ENCODE measurements at regions not wholly inside any gene's neighbourhood (a gene's known extent, or its start where the extent isn't known, plus 50 kb on each side); places are given as distances from the start of the nearest gene placed in this dataset.

GRCh38 chr2:192307530-192307929, 112.8 kb upstream of the TMEFF2 start:
- DNase-seq: no peak
- Histone ChIP-seq H3K27ac (no peak overlapping the region), H3K4me3 (no peak overlapping the region), H3K27me3 (no peaks in the 10 kb centered on the region), H3K4me1 (no peaks in the 10 kb centered on the region), H3K36me3 (no peaks in the 10 kb centered on the region), H3K9me3 (no peaks in the 10 kb centered on the region)
- intact Hi-C loops (cut with DNase I): no loop called here
- no peak for ATAC-seq
- no peak for TF ChIP-seq CTCF (IDR thresholded peaks at IDR 0.05)

- no peak overlapping the region for H3K4me3 ChIP-seq
- H3K9me3 ChIP-seq: no peaks in the 10 kb centered on the region
- H3K36me3 ChIP-seq: no peaks in the 10 kb centered on the region
- DNase-seq (no peak), ATAC-seq (no peak)
- H3K27ac ChIP-seq: no peak overlapping the region
- no peaks in the 10 kb centered on the region for H3K27me3 ChIP-seq
- TF ChIP-seq CTCF (IDR thresholded peaks at IDR 0.05): no peak
- H3K4me1 ChIP-seq: no peaks in the 10 kb centered on the region
- intact Hi-C loops (cut with DNase I): no loop called here
Observed at GRCh38 chr2:192298664-192299063, 103.9 kb upstream of the TMEFF2 start.

GRCh38 chr2:192292478-192292877, 97.7 kb upstream of the TMEFF2 start:
- Histone ChIP-seq H3K27ac (no peak overlapping the region), H3K9me3 (no peaks in the 10 kb centered on the region), H3K36me3 (no peaks in the 10 kb centered on the region), H3K4me1 (no peaks in the 10 kb centered on the region), H3K27me3 (no peaks in the 10 kb centered on the region), H3K4me3 (no peak overlapping the region)
- ATAC-seq (no peak), DNase-seq (peak in 1 of 4 donors; percentile 24)
- no peak for TF ChIP-seq CTCF (IDR thresholded peaks at IDR 0.05)
- intact Hi-C loops (cut with DNase I): no loop called here

GRCh38 chr2:192288295-192288694, 93.6 kb upstream of the TMEFF2 start:
- ATAC-seq (no peak), DNase-seq (peak in 1 of 4 donors; percentile 4)
- Histone ChIP-seq H3K27me3 (no peaks in the 10 kb centered on the region), H3K36me3 (no peaks in the 10 kb centered on the region), H3K4me1 (no peaks in the 10 kb centered on the region), H3K4me3 (no peak overlapping the region), H3K27ac (no peak overlapping the region), H3K9me3 (no peaks in the 10 kb centered on the region)
- intact Hi-C loops (cut with DNase I): no loop called here
- TF ChIP-seq CTCF (IDR thresholded peaks at IDR 0.05): no peak

GRCh38 chr2:192286093-192286701, 91.5 kb upstream of the TMEFF2 start:
- Histone ChIP-seq H3K4me3 (no peak overlapping the region), H3K36me3 (no peaks in the 10 kb centered on the region), H3K4me1 (no peaks in the 10 kb centered on the region), H3K27ac (no peak overlapping the region), H3K9me3 (no peaks in the 10 kb centered on the region), H3K27me3 (no peaks in the 10 kb centered on the region)
- peak; percentile 76 for ATAC-seq
- peak in 1 of 2 donors; percentile 18 for TF ChIP-seq CTCF (IDR thresholded peaks at IDR 0.05)
- intact Hi-C loops (cut with DNase I): no loop called here
- DNase-seq: peak in 1 of 4 donors; percentile 19

Data from left lung (tissue), 4 donors.